Sigmoid colon (tissue), 4 donors: ENCODE measurements at regions not wholly inside any gene's neighbourhood (a gene's known extent, or its start where the extent isn't known, plus 50 kb on each side); places are given as distances from the start of the nearest gene placed in this dataset.

ENCODE experiments used
- POLR2A ChIP-seq, 2 donors: fragments of 450-650 bp; IDR thresholded peaks; one replicate each; pipeline ENCODE4 v1.6.1; 2016; ENCODE audit warnings: antibody characterized with exemption in 2 of 2, mild to moderate bottlenecking in 2 of 2, moderate library complexity in 2 of 2
- POLR2AphosphoS5 ChIP-seq, 4 donors: sonication (generic); formaldehyde crosslinking; IDR thresholded peaks; one replicate each; pipeline ENCODE4 v1.6.1; 2017; ENCODE audit warnings: antibody characterized with exemption in 4 of 4
- TF ChIP-seq, protein P1 (sequence below), 4 experiments: fragments of 450-650 bp in 3 of 4; fragments of 200-600 bp in 1 of 4; IDR thresholded peaks; one replicate each; pipeline ENCODE4 v1.5.1; 2016 to 2019; ENCODE audit warnings: antibody characterized with exemption in 4 of 4, mild to moderate bottlenecking in 3 of 4, moderate library complexity in 2 of 4

- TF ChIP-seq POLR2AphosphoS5 (IDR thresholded peaks at IDR 0.05), result no peak
- TF ChIP-seq, protein P1, sequence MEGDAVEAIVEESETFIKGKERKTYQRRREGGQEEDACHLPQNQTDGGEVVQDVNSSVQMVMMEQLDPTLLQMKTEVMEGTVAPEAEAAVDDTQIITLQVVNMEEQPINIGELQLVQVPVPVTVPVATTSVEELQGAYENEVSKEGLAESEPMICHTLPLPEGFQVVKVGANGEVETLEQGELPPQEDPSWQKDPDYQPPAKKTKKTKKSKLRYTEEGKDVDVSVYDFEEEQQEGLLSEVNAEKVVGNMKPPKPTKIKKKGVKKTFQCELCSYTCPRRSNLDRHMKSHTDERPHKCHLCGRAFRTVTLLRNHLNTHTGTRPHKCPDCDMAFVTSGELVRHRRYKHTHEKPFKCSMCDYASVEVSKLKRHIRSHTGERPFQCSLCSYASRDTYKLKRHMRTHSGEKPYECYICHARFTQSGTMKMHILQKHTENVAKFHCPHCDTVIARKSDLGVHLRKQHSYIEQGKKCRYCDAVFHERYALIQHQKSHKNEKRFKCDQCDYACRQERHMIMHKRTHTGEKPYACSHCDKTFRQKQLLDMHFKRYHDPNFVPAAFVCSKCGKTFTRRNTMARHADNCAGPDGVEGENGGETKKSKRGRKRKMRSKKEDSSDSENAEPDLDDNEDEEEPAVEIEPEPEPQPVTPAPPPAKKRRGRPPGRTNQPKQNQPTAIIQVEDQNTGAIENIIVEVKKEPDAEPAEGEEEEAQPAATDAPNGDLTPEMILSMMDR (IDR thresholded peaks at IDR 0.05), result no peak
- no peak for TF ChIP-seq POLR2A (IDR thresholded peaks at IDR 0.05)
These were observed 107.7 kb downstream of the CRYBB2 start for GRCh38 chr22:25327018-25327755.
